GM13977 (cell line): ENCODE measurements at regions not wholly inside any gene's neighbourhood (a gene's known extent, or its start where the extent isn't known, plus 50 kb on each side); places are given as distances from the start of the nearest gene placed in this dataset.
"Not testable (repeated sequence)": the region's sequence is repeated elsewhere in the genome, so short reads cannot be mapped to it uniquely, and the experiment has no call there.

ENCODE experiments used
- DNase-seq: peaks from one replicate; pipeline ENCODE4 v3.0.0; 2012; ENCODE audit warnings: low spot score
- in situ Hi-C: fragments of 300-500 bp; cut with MboI; formaldehyde crosslinking; loops from one replicate; pipeline ENCODE4 v1.12.0; 2022; ENCODE audit warnings: low sequenced_read_pairs, low pct_unique_long_range_greater_than_20kb, mixed read lengths, inconsistent platforms; ENCODE audit not compliant: unreplicated experiment
- TF ChIP-seq, protein P1 (sequence below): IDR thresholded peaks from 2 replicates; pipeline ENCODE4 v1.5.1; 2012; ENCODE audit warnings: mild to moderate bottlenecking, control low read depth; ENCODE audit not compliant: insufficient read depth; ENCODE audit errors: extremely low read depth, missing control alignments

- no peak for DNase-seq
- in situ Hi-C loops = no loop called here
- TF ChIP-seq, protein P1, sequence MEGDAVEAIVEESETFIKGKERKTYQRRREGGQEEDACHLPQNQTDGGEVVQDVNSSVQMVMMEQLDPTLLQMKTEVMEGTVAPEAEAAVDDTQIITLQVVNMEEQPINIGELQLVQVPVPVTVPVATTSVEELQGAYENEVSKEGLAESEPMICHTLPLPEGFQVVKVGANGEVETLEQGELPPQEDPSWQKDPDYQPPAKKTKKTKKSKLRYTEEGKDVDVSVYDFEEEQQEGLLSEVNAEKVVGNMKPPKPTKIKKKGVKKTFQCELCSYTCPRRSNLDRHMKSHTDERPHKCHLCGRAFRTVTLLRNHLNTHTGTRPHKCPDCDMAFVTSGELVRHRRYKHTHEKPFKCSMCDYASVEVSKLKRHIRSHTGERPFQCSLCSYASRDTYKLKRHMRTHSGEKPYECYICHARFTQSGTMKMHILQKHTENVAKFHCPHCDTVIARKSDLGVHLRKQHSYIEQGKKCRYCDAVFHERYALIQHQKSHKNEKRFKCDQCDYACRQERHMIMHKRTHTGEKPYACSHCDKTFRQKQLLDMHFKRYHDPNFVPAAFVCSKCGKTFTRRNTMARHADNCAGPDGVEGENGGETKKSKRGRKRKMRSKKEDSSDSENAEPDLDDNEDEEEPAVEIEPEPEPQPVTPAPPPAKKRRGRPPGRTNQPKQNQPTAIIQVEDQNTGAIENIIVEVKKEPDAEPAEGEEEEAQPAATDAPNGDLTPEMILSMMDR = no peak
These were observed 200.7 kb downstream of the RRAGC start for GRCh38 chr1:38658883-38659282.

DNA sequence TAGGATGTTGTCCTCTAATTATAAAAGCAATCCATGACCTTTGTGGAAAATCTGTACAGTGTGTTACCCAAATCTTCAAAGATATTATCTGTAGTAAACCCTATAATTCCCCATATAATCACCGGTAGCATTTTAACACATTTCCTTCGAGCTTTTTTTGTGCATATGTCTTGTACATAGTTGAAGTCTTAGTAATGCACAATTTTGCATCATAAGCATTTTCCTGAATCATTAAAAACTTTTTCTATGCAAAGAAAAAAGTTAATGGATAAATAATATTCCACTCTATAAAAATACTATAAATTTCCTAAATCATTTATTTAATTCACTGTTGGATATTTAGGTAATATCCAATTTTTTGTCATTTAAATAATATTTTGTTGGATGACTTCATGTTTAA lies 201.7 kb downstream of the RRAGC start:
- DNase-seq = no peak
- in situ Hi-C loops = no loop called here
- TF ChIP-seq, protein P1 = no peak

DNA sequence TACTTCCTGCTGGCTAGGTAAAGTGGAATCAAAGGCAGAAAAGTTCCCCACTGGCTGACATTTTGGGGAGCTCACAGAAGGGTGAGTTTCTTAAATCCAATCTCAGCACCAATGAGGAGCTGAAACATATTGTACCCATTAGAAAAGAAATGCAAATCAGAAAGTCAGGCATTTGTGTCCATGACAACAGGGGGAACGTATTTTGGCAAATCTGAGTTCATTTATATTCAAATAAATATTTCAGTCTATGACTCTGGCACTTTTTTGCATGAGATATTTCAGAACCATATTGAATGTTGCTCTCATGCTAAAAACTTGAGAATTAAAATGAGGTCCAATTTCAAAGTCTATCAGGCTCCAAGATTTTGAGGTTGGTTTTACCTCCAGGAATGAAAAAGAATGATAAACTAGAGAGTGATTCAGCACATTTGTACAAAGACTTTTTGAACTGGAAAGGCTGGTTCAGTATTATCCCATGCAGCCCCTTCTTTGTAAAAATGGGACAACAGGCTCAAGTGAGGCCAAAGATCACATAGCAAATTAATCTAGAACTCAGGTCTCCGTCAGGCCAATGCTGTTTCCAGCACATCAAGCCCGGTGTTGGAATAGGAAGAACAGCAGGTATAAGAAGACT lies 202.2 kb downstream of the RRAGC start:
- TF ChIP-seq, protein P1 = no peak
- no peak for DNase-seq
- in situ Hi-C loops = no loop called here

DNA sequence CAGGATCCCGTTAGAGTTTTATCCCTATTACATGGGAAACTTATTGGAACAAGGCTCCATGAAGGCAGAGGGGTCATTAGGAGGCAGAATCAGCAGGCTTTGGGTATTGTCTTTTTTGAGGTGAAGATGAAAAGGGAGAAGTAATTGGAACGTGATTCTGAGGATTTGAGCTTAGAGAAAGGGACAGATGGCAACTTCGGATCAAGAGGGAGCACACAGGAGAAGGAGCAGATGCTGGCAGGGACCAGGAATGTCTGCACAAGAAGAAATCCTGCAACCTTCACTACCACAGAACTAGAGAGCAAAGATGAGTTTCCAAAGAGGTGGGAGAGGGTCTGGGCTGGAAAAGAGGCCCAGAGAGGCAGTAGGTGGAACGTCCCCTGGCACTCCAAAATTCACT lies 202.8 kb downstream of the RRAGC start:
- DNase-seq = no peak
- TF ChIP-seq, protein P1 = no peak
- in situ Hi-C loops = no loop called here

DNA sequence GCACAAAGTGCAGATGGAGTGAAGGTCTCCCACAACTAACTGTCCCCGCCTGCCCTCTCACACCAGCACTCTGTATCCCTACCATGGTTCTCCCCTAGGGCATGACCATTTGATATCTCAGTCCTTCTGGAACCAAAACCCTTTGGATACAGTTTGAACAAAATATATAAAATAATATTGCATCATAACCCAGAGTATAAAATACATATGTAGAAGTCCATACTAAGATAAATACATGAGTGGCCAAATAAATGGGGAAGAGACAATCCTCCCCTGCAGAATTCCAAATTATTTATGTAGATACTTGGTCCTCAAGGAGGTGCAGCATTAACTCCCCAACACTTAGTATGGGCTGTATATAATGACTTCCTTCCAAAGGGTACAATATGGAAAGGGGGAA lies 207.4 kb downstream of the RRAGC start:
- in situ Hi-C loops = no loop called here
- TF ChIP-seq, protein P1 = no peak

DNA sequence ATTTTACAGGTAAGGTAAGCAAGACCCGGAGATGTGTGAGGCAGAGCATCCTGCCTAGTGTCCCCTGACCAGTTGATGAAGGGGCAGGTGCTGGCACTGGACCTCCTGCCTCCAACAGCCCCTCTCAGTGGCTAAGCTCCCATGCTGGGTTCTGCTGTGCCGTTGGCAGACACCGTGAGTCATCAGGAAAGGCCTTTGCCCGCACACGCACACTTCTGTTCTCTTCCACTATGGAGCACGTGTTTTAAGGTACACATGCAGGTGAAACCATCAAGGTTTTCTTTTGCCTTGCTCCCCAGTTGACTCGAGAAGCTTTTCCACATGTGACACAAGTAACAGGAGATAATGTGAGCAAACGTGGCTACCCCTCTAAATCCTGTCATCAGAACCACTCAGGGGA lies 207.9 kb downstream of the RRAGC start:
- TF ChIP-seq, protein P1 = no peak
- no peak for DNase-seq
- in situ Hi-C loops = no loop called here

More for the DNA sequence above, 207.4 kb downstream of the RRAGC start:
- no peak for DNase-seq

- TF ChIP-seq, protein P1 = no peak
- DNase-seq = no peak
- in situ Hi-C loops = no loop called here
These were observed 211.2 kb downstream of the RRAGC start for GRCh38 chr1:38648417-38648816.

DNA sequence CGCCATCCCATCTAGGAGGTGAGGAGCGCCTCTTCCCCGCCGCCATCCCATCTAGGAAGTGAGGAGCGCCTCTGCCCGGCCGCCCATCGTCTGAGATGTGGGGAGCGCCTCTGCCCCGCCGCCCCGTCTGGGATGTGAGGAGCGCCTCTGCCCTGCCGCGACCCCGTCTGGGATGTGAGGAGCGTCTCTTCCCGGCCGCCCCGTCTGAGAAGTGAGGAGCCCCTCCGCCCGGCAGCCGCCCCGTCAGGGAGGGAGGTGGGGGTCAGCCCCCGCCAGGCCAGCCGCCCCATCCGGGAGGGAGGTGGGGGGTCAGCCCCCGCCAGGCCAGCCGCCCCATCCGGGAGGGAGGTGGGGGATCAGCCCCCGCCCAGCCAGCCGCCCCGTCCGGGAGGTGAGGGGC lies 212.2 kb downstream of the RRAGC start:
- DNase-seq, in situ Hi-C loops: not testable (repeated sequence)
